CD4-positive, alpha-beta T cell (primary cell): ENCODE measurements at regions not wholly inside any gene's neighbourhood (a gene's known extent, or its start where the extent isn't known, plus 50 kb on each side); places are given as distances from the start of the nearest gene placed in this dataset.
"Not testable (repeated sequence)": the region's sequence is repeated elsewhere in the genome, so short reads cannot be mapped to it uniquely, and the experiment has no call there.

Experiments
- ATAC-seq: fragments of 200-7000 bp; cut with Tn5 transposase; one replicate; pipeline ENCODE4 v1.10.0; 2022; ENCODE audit warnings: mild to moderate bottlenecking; ENCODE audit not compliant: poor library complexity
- CTCF ChIA-PET: fragments of 350-600 bp; sonication (Branson Sonifier 250); formaldehyde crosslinking; loops from one replicate; lab custom pipeline; 2021; ENCODE audit warnings: antibody characterized with exemption, inconsistent platforms; lab: Charles Lee
- POLR2A ChIA-PET: fragments of 350-600 bp; sonication (Branson Sonifier 250); formaldehyde crosslinking; loops from one replicate; lab custom pipeline; 2021; ENCODE audit warnings: antibody characterized with exemption, inconsistent platforms; lab: Charles Lee
- DNase-seq, 14 experiments: peaks; one replicate each; pipeline ENCODE4 v3.0.0-alpha.2; 2013 to 2020; ENCODE audit warnings: mixed read lengths in 2 of 14
- H3K27ac ChIP-seq, 2 donors: one replicate each; pipeline versions ENCODE4 v1.5.1 to v1.7.0; 2013; ENCODE audit warnings: low read length in 2 of 2, low read depth in 1 of 2, mild to moderate bottlenecking in 1 of 2
- H3K27me3 ChIP-seq, 2 experiments: 1 replicate in 1 of 2; 2 replicates in 1 of 2; pipeline versions ENCODE4 v1.6.1 to v1.7.0; 2013; ENCODE audit warnings: low read length in 2 of 2, control low read depth in 1 of 2, mild to moderate bottlenecking in 1 of 2, moderate library complexity in 1 of 2; ENCODE audit not compliant: insufficient read depth in 2 of 2, control insufficient read depth in 1 of 2
- H3K36me3 ChIP-seq: one replicate; pipeline ENCODE4 v1.6.1; 2013; ENCODE audit warnings: low read length, control low read depth; ENCODE audit not compliant: insufficient read depth
- H3K4me1 ChIP-seq: one replicate; pipeline ENCODE4 v1.6.1; 2013; ENCODE audit warnings: low read length, control low read depth; ENCODE audit not compliant: insufficient read depth
- H3K4me3 ChIP-seq: one replicate; pipeline ENCODE4 v1.5.1; 2013; ENCODE audit warnings: mild to moderate bottlenecking, low read length, moderate library complexity
- H3K9me3 ChIP-seq, 2 experiments: 1 replicate in 1 of 2; 2 replicates in 1 of 2; pipeline versions ENCODE4 v1.6.1 to v1.7.0; 2013; ENCODE audit warnings: low read length in 2 of 2, mild to moderate bottlenecking in 2 of 2, control low read depth in 1 of 2, moderate library complexity in 1 of 2; ENCODE audit not compliant: control insufficient read depth in 1 of 2, insufficient read depth in 1 of 2
- H3K27ac Mint-ChIP-seq: one replicate; pipeline ENCODE4 v1.8.0; 2020; ENCODE audit warnings: mixed read lengths
- H3K27me3 Mint-ChIP-seq: one replicate; pipeline ENCODE4 v1.8.0; 2021; ENCODE audit warnings: mixed read lengths
- H3K36me3 Mint-ChIP-seq: one replicate; pipeline ENCODE4 v1.8.0; 2021; ENCODE audit warnings: low read depth, mixed read lengths
- H3K4me1 Mint-ChIP-seq: one replicate; pipeline ENCODE4 v1.8.0; 2021; ENCODE audit warnings: low read depth, mixed read lengths
- H3K4me3 Mint-ChIP-seq: one replicate; pipeline ENCODE4 v1.8.0; 2020; ENCODE audit warnings: mild to moderate bottlenecking, mixed read lengths
- H3K9me3 Mint-ChIP-seq: one replicate; pipeline ENCODE4 v1.8.0; 2020; ENCODE audit warnings: mixed read lengths
- intact Hi-C, 2 experiments: fragments of 100-400 bp; cut with DNase I in 1 of 2; cut with micrococcal nuclease in 1 of 2; formaldehyde crosslinking; loops; one replicate each; pipeline versions ENCODE4 v1.15.1 to v1.9.0; 2023 to 2025; cut with DNase I, micrococcal nuclease
- TF ChIP-seq, protein P1 (sequence below): fragments of 200-600 bp; IDR thresholded peaks from one replicate; pipeline ENCODE4 v1.8.0; 2022; ENCODE audit warnings: antibody characterized with exemption, mild to moderate bottlenecking

- DNase-seq, H3K9me3 ChIP-seq, POLR2A ChIA-PET, H3K4me3 ChIP-seq, H3K36me3 Mint-ChIP-seq, H3K27ac ChIP-seq, H3K4me1 ChIP-seq, H3K4me3 Mint-ChIP-seq, CTCF ChIA-PET, H3K9me3 Mint-ChIP-seq, H3K27me3 ChIP-seq, H3K27me3 Mint-ChIP-seq, H3K27ac Mint-ChIP-seq, H3K4me1 Mint-ChIP-seq, ATAC-seq, H3K36me3 ChIP-seq, intact Hi-C loops: not testable (repeated sequence)
Measured at GRCh38 chrY:18631610-18632009, 85.1 kb downstream of the HSFY1 start.

- POLR2A ChIA-PET, result no interaction called here
Measured at GRCh38 chrY:18650746-18651145, 104.2 kb downstream of the HSFY1 start.

GRCh38 chrY:18664559-18664958 is 109.0 kb downstream of the HSFY2 start:
- H3K36me3 Mint-ChIP-seq, result no peaks in the 10 kb centered on the region
- no peak for ATAC-seq
- Histone ChIP-seq H3K27me3 (no peaks in the 10 kb centered on the region), H3K4me3 (no peak overlapping the region), H3K36me3 (no peaks in the 10 kb centered on the region), H3K4me1 (no peaks in the 10 kb centered on the region), H3K27ac (no peak overlapping the region), H3K9me3 (no peaks in the 10 kb centered on the region)
- H3K4me3 Mint-ChIP-seq, result no peak overlapping the region
- CTCF ChIA-PET, result no interaction called here
- H3K27me3 Mint-ChIP-seq, result peaks cover 4% of the 10 kb centered on the region
- no peaks in the 10 kb centered on the region for H3K9me3 Mint-ChIP-seq
- intact Hi-C loops, result no loop called here
- H3K27ac Mint-ChIP-seq, result no peak overlapping the region
- no peak for DNase-seq
- no peaks in the 10 kb centered on the region for H3K4me1 Mint-ChIP-seq
- TF ChIP-seq, protein P1, sequence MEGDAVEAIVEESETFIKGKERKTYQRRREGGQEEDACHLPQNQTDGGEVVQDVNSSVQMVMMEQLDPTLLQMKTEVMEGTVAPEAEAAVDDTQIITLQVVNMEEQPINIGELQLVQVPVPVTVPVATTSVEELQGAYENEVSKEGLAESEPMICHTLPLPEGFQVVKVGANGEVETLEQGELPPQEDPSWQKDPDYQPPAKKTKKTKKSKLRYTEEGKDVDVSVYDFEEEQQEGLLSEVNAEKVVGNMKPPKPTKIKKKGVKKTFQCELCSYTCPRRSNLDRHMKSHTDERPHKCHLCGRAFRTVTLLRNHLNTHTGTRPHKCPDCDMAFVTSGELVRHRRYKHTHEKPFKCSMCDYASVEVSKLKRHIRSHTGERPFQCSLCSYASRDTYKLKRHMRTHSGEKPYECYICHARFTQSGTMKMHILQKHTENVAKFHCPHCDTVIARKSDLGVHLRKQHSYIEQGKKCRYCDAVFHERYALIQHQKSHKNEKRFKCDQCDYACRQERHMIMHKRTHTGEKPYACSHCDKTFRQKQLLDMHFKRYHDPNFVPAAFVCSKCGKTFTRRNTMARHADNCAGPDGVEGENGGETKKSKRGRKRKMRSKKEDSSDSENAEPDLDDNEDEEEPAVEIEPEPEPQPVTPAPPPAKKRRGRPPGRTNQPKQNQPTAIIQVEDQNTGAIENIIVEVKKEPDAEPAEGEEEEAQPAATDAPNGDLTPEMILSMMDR, result no peak
- POLR2A ChIA-PET, result no interaction called here

More at GRCh38 chrY:18650746-18651145, 104.2 kb downstream of the HSFY1 start:
- no peak for DNase-seq
- no peak for ATAC-seq
- TF ChIP-seq, protein P1, result no peak
- Mint-ChIP-seq H3K4me1 (no peaks in the 10 kb centered on the region), H3K27me3 (no peaks in the 10 kb centered on the region), H3K27ac (no peak overlapping the region), H3K4me3 (no peak overlapping the region), H3K36me3 (no peaks in the 10 kb centered on the region), H3K9me3 (no peaks in the 10 kb centered on the region)
- CTCF ChIA-PET, result no interaction called here
- Histone ChIP-seq H3K36me3 (no peaks in the 10 kb centered on the region), H3K4me1 (no peaks in the 10 kb centered on the region), H3K27ac (no peak overlapping the region), H3K27me3 (no peaks in the 10 kb centered on the region), H3K4me3 (no peak overlapping the region), H3K9me3 (no peaks in the 10 kb centered on the region)
- intact Hi-C loops, result no loop called here

DNA sequence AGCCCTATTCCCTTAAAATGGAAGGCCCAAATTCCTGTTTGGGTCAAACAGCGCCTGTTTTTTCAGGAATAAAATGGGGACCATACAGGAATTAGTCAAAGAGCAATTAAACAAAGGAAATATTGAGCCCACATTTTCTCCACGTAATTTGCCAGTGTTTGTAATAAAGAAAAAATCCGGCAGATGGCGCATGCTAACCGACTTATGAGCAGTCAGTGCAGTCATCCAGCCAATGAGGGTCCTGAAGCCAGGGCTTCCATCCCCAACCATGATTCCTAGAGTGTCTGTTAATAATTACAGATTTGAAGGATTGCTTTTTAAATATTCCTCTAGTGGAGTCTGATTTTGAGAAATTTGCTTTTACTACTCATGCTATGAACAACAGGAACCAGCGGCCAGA is 103.7 kb downstream of the HSFY2 start:
- H3K36me3 ChIP-seq, result no peaks in the 10 kb centered on the region
- ChIA-PET POLR2A (no interaction called here), CTCF (no interaction called here)
- H3K4me3 ChIP-seq, result no peak overlapping the region
- Mint-ChIP-seq H3K4me3 (no peak overlapping the region), H3K36me3 (no peaks in the 10 kb centered on the region), H3K27ac (no peak overlapping the region), H3K4me1 (no peaks in the 10 kb centered on the region), H3K27me3 (no peaks in the 10 kb centered on the region), H3K9me3 (no peaks in the 10 kb centered on the region)
- no peak for ATAC-seq
- H3K9me3 ChIP-seq, result no peaks in the 10 kb centered on the region
- H3K4me1 ChIP-seq, result no peaks in the 10 kb centered on the region
- no peak overlapping the region for H3K27ac ChIP-seq
- no peaks in the 10 kb centered on the region for H3K27me3 ChIP-seq
- TF ChIP-seq, protein P1, result no peak
- intact Hi-C loops, result no loop called here
- peak in 2 of 14 experiments; percentile 0 to 16 for DNase-seq
